HepG2 (cell line): ENCODE measurements at regions not wholly inside any gene's neighbourhood (a gene's known extent, or its start where the extent isn't known, plus 50 kb on each side); places are given as distances from the start of the nearest gene placed in this dataset.

Source experiments
- ATAC-seq: fragments of 200-7000 bp; cut with Tn5 transposase; 3 replicates; pipeline ENCODE4 v1.9.1; 2020; ENCODE audit warnings: mild to moderate bottlenecking, moderate library complexity
- BruUV-seq: library from RNA; stranded (reverse); fragments of 400-500 nt; replicated peaks from 2 replicates; lab custom pipeline; 2021; lab: Mats Ljungman, UMichigan
- CTCF ChIA-PET: fragments of 300-600 bp; formaldehyde crosslinking; extraction: SDS; loops from one replicate; lab custom pipeline; 2021; ENCODE audit warnings: low total read pairs, inconsistent platforms, low intra/inter-chr PET ratio; lab: Yijun Ruan, JAX
- POLR2A ChIA-PET: fragments of 350-600 bp; sonication (Branson Sonifier 250); formaldehyde crosslinking; loops from one replicate; lab custom pipeline; 2020; ENCODE audit warnings: antibody characterized with exemption, inconsistent platforms; lab: Yijun Ruan, JAX
- DNase-seq: peaks from one replicate; pipeline ENCODE4 v3.0.0-alpha.2; 2015; ENCODE audit warnings: low spot score
- FAIRE-seq: peaks from 3 replicates; lab custom pipeline; 2011; peaks lifted over from hg19 to GRCh38; lab: Jason Lieb, UNC
- H2AFZ ChIP-seq: one replicate; pipeline ENCODE4 v1.6.1; 2011; ENCODE audit warnings: low read length, inconsistent platforms
- H3K27ac ChIP-seq: fragments of 300-600 bp; 3 replicates; pipeline ENCODE4 v1.8.0; 2011; ENCODE audit warnings: mixed run types, mild to moderate bottlenecking, mixed read lengths, low read length, inconsistent platforms; ENCODE audit not compliant: insufficient read depth; ENCODE audit errors: extremely low read length
- H3K27me3 ChIP-seq, 2 experiments: fragments of 200-600 bp in 1 of 2; 2 replicates in 1 of 2; 3 replicates in 1 of 2; pipeline versions ENCODE4 v1.6.0 to v1.8.0; 2011; ENCODE audit warnings: low read length in 2 of 2, mild to moderate bottlenecking in 2 of 2, moderate library complexity in 2 of 2, inconsistent platforms in 1 of 2; ENCODE audit not compliant: insufficient read depth in 2 of 2, control insufficient read depth in 1 of 2
- H3K36me3 ChIP-seq, 2 experiments: fragments of 200-600 bp in 1 of 2; replicated peaks in 1 of 2; 2 replicates in 1 of 2; 3 replicates in 1 of 2; pipeline versions ENCODE4 v1.5.1 to v1.8.0; 2011; ENCODE audit warnings: low read length in 2 of 2, inconsistent platforms in 1 of 2; ENCODE audit not compliant: insufficient read depth in 2 of 2, control insufficient read depth in 1 of 2
- H3K4me1 ChIP-seq: 2 replicates; pipeline ENCODE4 v1.5.1; 2012; ENCODE audit warnings: low read length, inconsistent platforms; ENCODE audit not compliant: insufficient read depth
- H3K4me2 ChIP-seq: 2 replicates; pipeline ENCODE4 v1.6.0; 2011; ENCODE audit warnings: low read depth, low read length, inconsistent platforms
- H3K4me3 ChIP-seq, 3 experiments: fragments of 200-600 bp in 1 of 3; sonication (generic), shearing (Covaris generic) in 1 of 3; replicated peaks in 1 of 3; 2 replicates each; pipeline ENCODE4 v1.5.1; 2011 to 2016; ENCODE audit warnings: low read length in 3 of 3, inconsistent platforms in 2 of 3, low read depth in 2 of 3, mild to moderate bottlenecking in 2 of 3, control low read depth in 1 of 3, mixed read lengths in 1 of 3; ENCODE audit not compliant: insufficient read depth in 1 of 3
- H3K79me2 ChIP-seq: one replicate; pipeline ENCODE4 v1.6.1; 2011; ENCODE audit warnings: low read length, inconsistent platforms; ENCODE audit not compliant: insufficient read depth
- H3K9ac ChIP-seq: 2 replicates; pipeline ENCODE4 v1.6.0; 2011; ENCODE audit warnings: mild to moderate bottlenecking, low read depth, low read length, inconsistent platforms; ENCODE audit not compliant: insufficient read depth
- H3K9me3 ChIP-seq: 2 replicates; pipeline ENCODE4 v1.5.1; 2012; ENCODE audit warnings: mild to moderate bottlenecking, low read length
- H4K20me1 ChIP-seq: 2 replicates; pipeline ENCODE4 v1.6.0; 2011; ENCODE audit warnings: inconsistent platforms, mild to moderate bottlenecking, low read length, moderate library complexity; ENCODE audit not compliant: insufficient read depth
- ARNT ChIP-seq: fragments of 450-650 bp; IDR thresholded peaks from 2 replicates; pipeline ENCODE4 v1.6.1; 2017
- RFX3 ChIP-seq: IDR thresholded peaks from 2 replicates; pipeline ENCODE4 v1.6.1; 2016; ENCODE audit warnings: missing biosample characterization, missing genetic modification reagents
- SAFB2 ChIP-seq: sonication (generic); formaldehyde crosslinking; IDR thresholded peaks from 2 replicates; pipeline ENCODE4 v1.5.1; 2020; ENCODE audit warnings: missing genetic modification reagents, low read depth, mild to moderate bottlenecking, borderline replicate concordance
- TFDP2 ChIP-seq: sonication (generic); formaldehyde crosslinking; IDR thresholded peaks from 2 replicates; pipeline ENCODE4 v1.4.0; 2020; ENCODE audit warnings: missing genetic modification reagents
- ZBTB1 ChIP-seq: sonication (generic); formaldehyde crosslinking; IDR thresholded peaks from 2 replicates; pipeline ENCODE4 v1.4.0; 2020; ENCODE audit warnings: missing genetic modification reagents, borderline replicate concordance
- ZBTB39 ChIP-seq: sonication (generic); formaldehyde crosslinking; IDR thresholded peaks from 2 replicates; pipeline ENCODE4 v1.5.0; 2020; ENCODE audit warnings: missing genetic modification reagents
- ZGPAT ChIP-seq: IDR thresholded peaks from 2 replicates; pipeline ENCODE4 v1.6.1; 2016; ENCODE audit warnings: mild to moderate bottlenecking
- ZNF260 ChIP-seq: sonication (generic); formaldehyde crosslinking; IDR thresholded peaks from 2 replicates; pipeline ENCODE4 v1.4.0; 2020; ENCODE audit warnings: missing genetic modification reagents, low read depth, mild to moderate bottlenecking, borderline replicate concordance
- ZNF670 ChIP-seq: sonication (generic); formaldehyde crosslinking; IDR thresholded peaks from 2 replicates; pipeline ENCODE4 v1.8.0; 2022; ENCODE audit warnings: mild to moderate bottlenecking, missing genetic modification reagents, borderline replicate concordance
- ZSCAN30 ChIP-seq: sonication (generic); formaldehyde crosslinking; IDR thresholded peaks from 2 replicates; pipeline ENCODE4 v1.5.0; 2020; ENCODE audit warnings: mild to moderate bottlenecking, missing genetic modification reagents
- WGBS: methylation state at CpG from one replicate; pipeline ENCODE4 v1.1.6; 2017; ENCODE audit warnings: low lambda C conversion rate; 5-methylcytosine and 5-hydroxymethylcytosine counted together
- in situ Hi-C: cut with HindIII; loops from 2 replicates; pipeline ENCODE4 v1.10.0; 2017; ENCODE audit warnings: low pct_unique_long_range_greater_than_20kb; ENCODE audit not compliant: extremely low pct_ligation_motif_present
- intact Hi-C: fragments of 100-400 bp; cut with micrococcal nuclease; formaldehyde crosslinking; loops from one replicate; pipeline ENCODE4 v1.10.0; 2022; ENCODE audit not compliant: unreplicated experiment

GRCh38 chr6:89021629-89022028 lies 58.2 kb upstream of the RNGTT start:
- Histone ChIP-seq H3K36me3 (no peaks in the 10 kb centered on the region), H2AFZ (no peak overlapping the region), H3K4me2 (no peak overlapping the region), H3K9ac (no peak overlapping the region), H3K4me1 (no peaks in the 10 kb centered on the region), H4K20me1 (no peaks in the 10 kb centered on the region), H3K9me3 (no peaks in the 10 kb centered on the region), H3K4me3 (no peak overlapping the region), H3K27ac (no peak overlapping the region)
- ATAC-seq (no peak), DNase-seq (no peak)
- in situ Hi-C loops (no loop called here), intact Hi-C loops (no loop called here)
- WGBS = 49% methylated on average over 4 of the region's 4 CpGs
- CTCF ChIA-PET = no interaction called here
- TF ChIP-seq ZNF260 (CRISPR knock-in tag) (no peak), ARNT (no peak)
- TF ChIP-seq, all 625 proteins: peak for 0
- BruUV-seq = no TSS peak
- no peaks in the 10 kb centered on the region for H3K79me2 ChIP-seq
- no peaks in the 10 kb centered on the region for H3K27me3 ChIP-seq
- no peak for FAIRE-seq
- POLR2A ChIA-PET = no interaction called here

- Histone ChIP-seq H3K4me2 (no peak overlapping the region), H3K9ac (no peak overlapping the region), H3K36me3 (no peaks in the 10 kb centered on the region), H3K27ac (no peak overlapping the region), H3K9me3 (no peaks in the 10 kb centered on the region), H4K20me1 (no peaks in the 10 kb centered on the region), H3K27me3 (peaks cover 0 to 4% of the 10 kb centered on the region in 2 experiments; a peak in 1 of 5 replicates), H2AFZ (no peak overlapping the region), H3K4me3 (no peak overlapping the region), H3K79me2 (no peaks in the 10 kb centered on the region), H3K4me1 (peaks cover 2% of the 10 kb centered on the region)
- DNase-seq (no peak), ATAC-seq (no peak), FAIRE-seq (no peak)
- ChIA-PET POLR2A (no interaction called here), CTCF (no interaction called here)
- intact Hi-C loops (no loop called here), in situ Hi-C loops (no loop called here)
- WGBS = 46% methylated on average over 2 of the region's 2 CpGs
- BruUV-seq = no TSS peak
- TF ChIP-seq RFX3 (CRISPR knock-in tag) = no peak
- no peak for TF ChIP-seq ZNF670 (CRISPR knock-in tag)
- TF ChIP-seq ZGPAT (CRISPR knock-in tag) = no peak
- TF ChIP-seq ZBTB1 = no peak
- TF ChIP-seq ZSCAN30 (CRISPR knock-in tag) = no peak
- no peak for TF ChIP-seq SAFB2 (CRISPR knock-in tag)
- TF ChIP-seq ZBTB39 (CRISPR knock-in tag) = no peak
- no peak for TF ChIP-seq TFDP2 (CRISPR knock-in tag)
Observed at GRCh38 chr6:89015971-89016370, 52.6 kb upstream of the RNGTT start.
